HL-60/S4 (cell line): ENCODE measurements at regions not wholly inside any gene's neighbourhood (a gene's known extent, or its start where the extent isn't known, plus 50 kb on each side); places are given as distances from the start of the nearest gene placed in this dataset.
"Not testable (repeated sequence)": the region's sequence is repeated elsewhere in the genome, so short reads cannot be mapped to it uniquely, and the experiment has no call there.

Experiments used
- in situ Hi-C: fragments of 300-500 bp; cut with MboI; formaldehyde crosslinking; loops from 2 replicates; pipeline ENCODE4 v1.14.3; 2022; ENCODE audit warnings: low sequenced_read_pairs

DNA sequence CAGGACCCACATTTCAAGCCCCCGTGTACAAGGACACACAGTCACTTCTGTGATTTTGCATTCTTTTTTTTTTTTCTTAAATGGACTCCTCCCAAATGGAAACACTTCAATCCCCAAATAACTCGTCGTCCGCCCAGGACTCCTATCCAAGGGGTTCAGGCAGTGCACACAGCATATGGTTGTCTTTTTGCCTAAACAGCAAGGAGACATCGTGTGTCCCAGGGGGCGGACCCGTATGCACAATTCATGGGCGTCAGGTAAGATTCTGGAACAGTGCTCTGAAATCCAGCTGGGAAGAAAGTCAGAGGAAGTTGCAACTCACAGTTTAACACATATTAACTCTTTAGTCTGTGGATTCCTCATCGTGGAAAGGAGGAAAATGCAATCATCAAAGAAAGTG, 231.3 kb downstream of the SHOX start:
- in situ Hi-C loops = no loop called here

DNA sequence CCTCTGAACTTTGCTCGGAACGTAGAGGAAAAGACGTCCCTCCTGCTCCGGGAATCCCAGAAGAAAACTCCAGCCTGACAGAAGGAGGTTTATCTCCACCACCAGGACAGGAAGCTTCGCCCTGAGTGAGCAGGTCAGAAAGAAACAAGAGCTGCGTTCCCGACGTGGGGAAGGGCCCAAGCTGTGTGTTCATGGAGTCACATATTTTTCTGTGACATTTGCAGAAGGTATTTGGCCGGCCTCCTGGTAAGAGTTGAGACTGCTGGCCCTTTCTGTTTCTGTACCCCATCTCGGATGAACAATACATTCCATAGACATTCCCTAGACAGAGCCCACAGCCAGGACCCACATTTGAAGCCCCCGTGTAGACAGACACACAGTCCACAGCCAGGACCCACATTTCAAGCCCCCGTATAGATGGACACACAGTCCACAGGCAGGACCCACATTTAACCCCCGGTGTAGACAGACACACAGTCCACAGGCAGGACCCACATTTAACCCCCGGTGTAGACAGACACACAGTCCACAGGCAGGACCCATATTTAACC, 230.8 kb downstream of the SHOX start:
- in situ Hi-C loops = no loop called here

DNA sequence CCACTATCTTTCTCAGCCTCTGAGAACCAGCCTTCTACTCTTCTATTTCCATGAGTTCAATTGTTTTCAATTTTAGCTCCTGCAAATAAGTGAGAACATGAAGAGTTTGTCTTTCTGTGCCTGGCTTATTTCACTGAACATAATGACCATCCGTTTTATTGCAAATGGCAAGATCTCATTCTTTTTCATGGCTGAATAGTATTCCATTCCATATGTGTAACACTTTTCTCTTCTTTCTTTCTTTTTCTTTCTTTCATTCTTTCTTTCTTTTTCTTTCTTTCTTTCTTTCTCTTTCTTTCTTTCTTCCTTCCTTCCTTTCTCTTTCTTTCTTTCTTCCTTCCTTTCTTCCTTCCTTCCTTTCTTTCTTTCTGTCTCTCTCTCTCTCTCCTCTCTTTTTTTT, 228.7 kb downstream of the SHOX start:
- in situ Hi-C loops = no loop called here

DNA sequence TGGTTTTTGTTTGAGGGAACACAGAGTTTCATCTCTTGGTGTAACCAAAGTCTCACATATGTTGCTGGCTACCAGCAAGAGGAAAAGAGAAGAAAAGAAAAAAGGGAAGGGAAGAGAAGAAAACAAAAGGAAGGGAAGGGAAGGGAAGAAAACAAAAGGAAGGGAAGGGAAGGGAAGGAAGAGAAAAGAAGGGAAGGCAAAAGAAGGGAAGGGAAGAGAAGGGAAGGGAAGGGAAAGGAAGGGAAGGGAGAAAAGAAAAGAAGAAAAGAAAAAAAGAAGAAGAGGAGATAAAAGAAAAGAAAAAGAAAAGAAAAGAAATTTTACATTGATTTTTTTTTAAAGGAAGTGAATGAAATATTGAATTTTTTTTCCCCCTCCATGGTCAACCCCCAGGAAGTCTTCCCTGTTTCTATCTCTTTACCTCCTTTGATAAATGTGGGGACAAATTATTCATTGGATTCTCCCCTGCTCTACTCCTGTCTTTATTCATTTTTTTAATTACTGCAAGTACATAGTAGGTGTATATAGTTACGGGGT, 228.0 kb downstream of the SHOX start:
- in situ Hi-C loops = no loop called here

DNA sequence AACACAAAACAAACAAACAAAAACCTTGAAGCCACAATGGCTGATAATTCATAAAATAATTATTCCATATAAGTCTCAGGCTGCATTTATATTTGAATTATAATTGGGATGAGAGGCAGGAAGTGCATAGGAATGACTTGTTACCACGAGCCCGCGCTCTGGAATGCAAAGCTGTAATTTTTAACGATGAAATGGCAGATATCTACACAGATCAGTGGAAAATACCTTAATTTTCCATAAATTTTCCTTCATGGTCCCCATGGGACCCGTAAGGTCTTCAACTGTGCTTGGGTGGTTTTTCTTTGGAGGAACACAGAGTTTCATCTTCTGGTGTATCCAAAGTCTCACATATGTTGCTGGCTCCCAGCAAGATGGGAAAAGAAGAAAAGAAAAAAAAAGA, 226.8 kb downstream of the SHOX start:
- in situ Hi-C loops = no loop called here

DNA sequence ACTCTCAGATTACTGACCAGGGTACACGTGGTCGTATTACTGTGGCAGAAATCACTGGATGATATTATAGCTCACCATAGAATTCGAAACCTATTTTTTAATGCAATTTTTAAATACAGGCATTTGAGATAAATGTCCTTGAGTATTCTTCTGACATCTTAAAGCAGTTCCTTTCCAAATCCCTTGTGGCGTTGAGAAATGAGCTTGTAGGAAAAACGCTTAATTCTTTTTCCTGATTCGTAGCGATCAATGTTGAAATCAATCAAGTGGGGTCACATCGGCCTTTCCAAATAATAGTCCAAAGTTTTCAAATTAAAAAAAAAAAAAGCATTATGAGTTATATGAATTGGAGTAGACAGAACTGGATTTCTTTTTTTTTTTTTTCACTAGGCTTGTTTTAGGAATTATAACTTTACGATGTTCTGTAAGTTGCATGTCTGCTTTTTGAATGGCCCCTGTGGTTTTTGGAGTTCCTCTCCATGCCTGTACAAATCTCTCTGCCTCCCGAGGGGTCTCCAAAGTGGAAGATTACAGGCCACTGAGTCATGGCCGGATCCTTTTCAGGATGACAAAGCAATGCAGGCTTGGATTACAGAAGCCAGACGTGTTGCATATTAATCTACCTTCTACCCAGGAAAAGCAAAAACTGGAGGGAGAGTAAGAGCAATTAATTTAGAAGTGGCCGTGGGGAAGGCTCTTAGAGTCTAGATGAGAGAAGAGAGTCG, 226.1 kb downstream of the SHOX start:
- in situ Hi-C loops = no loop called here

DNA sequence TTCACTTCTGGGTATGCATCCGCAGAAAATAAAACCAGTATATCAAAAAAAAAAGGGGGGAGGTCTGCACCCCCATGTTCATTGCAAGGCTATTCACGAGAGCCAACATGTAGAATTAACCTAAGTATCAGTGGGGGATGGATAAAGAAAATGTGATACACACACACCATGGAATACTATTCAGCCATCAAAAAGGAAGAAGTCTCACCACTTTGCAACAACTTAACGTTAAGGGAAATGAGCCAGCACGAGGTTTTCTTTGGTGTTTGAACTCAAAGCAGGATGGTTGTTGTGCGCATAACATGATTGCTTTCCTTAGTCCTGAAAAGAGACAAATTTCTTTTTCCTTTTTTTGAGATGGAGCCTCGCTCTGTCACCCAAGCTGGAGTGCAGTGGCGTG, 222.7 kb downstream of the SHOX start:
- in situ Hi-C loops = no loop called here

DNA sequence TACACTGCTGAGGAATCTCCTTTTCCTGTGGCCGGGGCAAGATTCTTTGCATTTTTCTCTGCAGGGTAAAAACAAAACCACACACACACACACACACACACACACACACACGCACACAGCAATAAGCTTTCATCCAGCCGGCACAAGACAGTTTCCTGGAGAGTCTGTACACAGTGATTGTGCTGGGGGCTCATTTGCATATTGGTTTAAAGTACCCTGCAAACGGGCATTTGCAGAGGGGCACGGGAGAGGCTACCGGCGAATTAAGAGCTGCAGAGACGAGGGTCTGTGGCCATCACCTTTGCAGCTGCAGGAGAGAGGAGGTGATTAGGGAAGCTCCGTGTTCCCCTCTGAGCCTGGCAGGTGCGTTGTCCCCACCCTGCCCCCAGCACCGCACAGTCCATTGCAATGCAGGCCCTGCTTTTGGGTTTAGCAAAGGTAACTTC, 219.9 kb downstream of the SHOX start:
- in situ Hi-C loops = no loop called here

DNA sequence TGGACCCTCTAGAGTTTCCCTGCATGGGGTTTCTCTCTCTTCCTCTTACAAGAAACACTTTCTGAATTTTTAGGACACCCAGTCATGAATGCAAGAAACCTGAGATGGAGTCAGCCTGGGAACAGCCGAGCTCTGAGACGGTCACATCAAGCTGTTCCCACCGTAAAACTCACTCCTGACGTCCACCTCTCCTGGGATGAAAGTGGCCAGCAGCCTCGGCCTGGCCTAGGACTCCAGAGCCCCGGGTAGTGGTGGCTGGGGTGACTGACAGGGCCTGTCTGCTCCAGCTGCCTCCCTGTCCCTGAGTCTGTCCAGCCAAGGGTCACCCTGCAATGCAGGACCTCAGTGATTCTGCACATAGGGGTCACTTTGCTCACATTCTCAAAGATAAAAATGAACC, 217.8 kb downstream of the SHOX start:
- in situ Hi-C loops = no loop called here

DNA sequence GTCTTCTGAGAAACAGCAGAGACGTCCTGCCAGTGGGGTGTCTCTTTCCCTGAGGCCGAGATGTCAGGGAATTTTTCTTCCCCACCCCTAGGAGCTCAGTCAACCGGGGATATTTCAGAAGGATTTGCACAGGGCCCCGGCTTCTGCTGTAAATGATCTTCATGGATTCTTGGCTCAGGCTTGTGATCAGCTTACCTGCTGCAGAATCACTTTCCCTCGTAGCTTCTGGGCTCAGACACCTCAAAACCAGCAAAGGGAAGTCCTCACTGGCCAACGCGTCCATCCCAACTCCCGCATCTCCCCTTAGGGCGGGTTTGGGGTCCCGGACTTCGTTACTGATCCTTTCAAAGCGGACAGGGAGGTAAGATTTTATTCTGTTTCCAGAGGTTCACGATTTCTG, 212.7 kb downstream of the SHOX start:
- in situ Hi-C loops = no loop called here

DNA sequence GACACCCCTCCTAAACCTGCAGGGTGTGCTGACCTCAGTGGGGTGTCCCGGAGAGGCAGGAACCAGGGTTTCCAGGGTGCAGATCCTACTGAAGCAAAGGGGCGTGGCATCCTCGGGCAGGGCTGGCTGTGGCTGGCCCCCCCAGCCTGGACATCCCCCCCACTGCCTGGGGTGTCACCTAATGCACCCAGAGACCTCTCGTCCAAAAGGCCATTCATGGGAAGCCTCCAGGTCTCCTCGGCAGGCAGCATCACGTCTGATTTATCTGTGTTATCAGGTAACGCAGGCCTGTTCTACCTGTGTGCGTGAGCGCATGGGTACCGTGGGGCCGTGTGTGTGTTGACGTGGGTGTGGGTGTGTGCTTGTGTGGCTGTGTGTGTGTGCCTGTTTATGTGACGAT, 210.0 kb downstream of the SHOX start:
- in situ Hi-C loops = no loop called here

DNA sequence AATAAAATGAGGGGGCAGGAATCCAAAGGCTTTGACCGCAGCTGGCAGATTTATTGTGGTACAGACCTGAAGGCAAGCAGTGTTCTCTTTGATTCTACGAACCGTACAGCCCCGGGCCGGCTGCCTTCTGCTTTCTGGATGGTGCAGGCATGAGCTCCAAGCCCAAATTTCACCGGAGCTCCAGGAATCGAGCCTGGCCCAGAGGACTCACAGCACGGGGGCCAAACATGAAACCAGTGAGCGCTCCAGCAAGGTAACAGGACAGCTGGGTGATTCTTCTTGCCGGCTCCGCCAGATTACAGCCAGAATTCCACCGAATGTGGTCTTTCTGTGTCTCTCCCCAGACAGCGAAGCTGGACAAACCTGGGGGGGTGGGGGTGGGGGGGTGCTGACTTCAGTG, 208.1 kb downstream of the SHOX start:
- in situ Hi-C loops = not testable (repeated sequence)

DNA sequence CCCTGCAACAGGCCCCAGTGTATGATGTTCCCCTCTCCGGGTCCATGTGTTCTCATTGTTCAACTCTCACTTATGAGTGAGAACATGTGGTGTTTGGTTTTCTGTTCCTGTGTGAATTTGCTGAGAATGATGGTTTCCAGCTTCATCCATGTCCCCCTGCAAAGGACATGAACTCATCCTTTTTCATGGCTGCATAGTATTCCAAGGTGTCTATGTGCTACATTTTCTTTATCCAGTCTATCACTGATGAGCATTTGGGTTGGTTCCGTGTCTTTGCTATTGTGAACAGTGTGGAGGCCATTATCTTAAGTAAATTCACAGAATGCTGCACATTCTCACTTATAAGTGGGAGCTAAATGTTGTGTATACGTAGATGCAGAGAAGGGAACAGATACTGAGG, 205.3 kb downstream of the SHOX start:
- in situ Hi-C loops = not testable (repeated sequence)

DNA sequence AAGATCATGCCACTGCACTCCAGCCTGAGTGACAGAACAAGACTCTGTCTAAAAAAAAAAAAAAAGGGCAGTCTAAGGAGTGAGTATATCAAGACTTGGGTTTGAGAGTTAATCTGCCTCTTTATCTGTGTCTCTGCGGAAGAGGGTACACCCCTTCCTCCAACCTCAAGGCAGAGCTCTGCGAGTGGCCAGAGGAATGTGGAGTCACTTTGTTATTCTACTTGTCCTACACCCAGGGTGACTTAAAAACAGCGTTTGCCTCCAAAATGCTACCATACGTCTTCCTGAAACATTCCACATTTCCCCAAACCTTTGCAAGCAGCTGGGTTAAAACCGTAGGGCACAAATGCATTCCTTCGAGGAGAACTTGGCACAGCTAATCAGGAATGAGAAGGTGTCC, 199.9 kb downstream of the SHOX start:
- in situ Hi-C loops = no loop called here

DNA sequence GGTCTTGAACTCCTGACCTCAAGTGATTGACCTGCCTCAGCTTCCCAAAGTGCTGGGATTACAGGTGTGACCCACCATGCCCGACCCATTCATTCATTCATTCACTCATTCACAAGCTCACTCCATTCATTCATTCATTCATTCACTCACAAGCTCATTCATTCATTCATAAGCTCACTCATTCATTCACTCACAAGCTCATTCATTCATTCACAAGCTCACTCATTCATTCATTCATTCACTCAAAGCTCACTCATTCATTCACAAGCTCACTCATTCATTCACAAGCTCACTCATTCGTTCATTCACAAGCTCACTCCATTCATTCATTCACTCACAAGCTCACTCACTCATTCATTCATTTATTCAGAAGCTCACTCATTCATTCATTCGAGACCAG, 198.6 kb downstream of the SHOX start:
- in situ Hi-C loops = no loop called here

DNA sequence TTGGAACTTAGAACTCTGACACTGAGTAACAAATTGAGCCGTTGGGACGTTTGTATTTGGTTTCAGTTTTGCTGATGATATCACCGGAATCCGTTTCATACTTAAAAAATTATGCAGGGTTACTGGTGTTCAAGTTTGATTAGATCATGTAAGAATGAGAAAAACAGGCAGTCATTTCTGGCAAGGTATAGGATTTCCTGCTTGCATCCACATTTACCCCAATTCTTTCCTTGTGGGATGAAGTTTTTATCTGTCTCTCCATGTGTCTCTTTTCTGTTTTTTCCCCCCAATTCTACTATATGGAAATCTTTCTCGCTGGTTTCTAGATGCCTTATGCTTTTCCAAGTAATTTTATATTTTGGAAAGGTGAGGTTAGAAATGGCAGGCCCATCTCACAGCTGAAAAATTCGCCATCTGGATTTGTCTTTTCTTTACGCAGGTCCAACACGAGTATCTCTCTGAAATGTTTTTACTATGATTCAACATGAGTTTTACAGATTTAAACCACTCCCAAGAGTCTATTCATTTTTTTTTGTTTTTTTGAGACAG, 197.9 kb downstream of the SHOX start:
- in situ Hi-C loops = no loop called here

DNA sequence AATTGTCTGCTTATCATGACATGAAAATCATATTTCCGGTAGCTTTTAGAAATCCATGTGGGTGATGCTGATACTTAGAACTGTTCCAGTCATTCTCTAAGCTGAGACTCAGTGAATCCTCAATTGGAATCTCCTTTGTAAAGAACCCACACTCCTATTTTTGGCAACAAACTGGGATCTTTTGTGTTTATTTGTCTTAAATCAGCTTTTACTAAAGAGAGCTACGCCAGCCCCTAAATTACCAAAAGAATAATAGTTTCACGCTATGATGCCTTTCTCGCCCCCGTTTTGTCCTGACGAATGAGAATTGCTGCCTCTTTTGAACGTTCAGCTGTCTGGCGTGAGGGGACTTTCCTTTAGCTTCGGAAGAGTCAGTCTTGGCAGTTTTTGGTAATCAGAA, 195.9 kb downstream of the SHOX start:
- in situ Hi-C loops = no loop called here

DNA sequence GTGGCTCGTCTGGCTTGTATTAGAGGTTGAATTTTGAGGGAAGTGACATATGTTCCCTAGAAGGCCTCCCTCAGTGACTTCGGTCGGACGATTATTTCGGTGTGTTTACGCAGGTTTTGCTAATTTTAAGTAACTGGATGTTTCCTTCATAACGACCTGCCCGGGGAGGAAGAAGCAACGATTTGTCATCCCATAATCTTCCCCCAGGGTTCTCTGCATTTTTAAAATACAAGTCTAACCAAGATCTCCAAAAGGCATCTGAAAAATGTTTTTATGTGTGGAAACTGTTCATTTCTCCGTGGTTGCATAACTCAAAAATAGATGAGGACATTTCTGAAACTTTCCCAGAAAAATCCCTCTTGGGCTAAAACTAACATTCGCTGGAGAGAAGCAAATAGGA, 195.4 kb downstream of the SHOX start:
- in situ Hi-C loops = no loop called here

DNA sequence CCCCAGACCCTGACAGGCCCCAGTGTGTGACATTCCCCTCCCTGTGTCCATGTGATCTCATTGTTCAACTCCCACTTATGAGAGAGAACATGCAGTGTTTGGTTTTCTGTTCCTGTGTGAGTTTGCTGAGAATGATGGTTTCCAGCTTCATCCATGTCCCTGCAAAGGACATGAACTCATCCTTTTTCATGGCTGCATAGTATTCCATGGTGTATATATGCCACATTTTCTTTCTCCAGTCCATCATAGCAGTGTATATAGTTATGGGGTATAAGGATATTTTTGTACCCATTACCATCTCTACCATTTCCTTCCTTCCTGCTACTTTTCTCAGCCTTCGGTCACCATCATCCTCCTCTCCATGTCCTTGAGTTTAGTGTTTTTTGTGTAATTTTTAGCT, 192.5 kb downstream of the SHOX start:
- in situ Hi-C loops = not testable (repeated sequence)

DNA sequence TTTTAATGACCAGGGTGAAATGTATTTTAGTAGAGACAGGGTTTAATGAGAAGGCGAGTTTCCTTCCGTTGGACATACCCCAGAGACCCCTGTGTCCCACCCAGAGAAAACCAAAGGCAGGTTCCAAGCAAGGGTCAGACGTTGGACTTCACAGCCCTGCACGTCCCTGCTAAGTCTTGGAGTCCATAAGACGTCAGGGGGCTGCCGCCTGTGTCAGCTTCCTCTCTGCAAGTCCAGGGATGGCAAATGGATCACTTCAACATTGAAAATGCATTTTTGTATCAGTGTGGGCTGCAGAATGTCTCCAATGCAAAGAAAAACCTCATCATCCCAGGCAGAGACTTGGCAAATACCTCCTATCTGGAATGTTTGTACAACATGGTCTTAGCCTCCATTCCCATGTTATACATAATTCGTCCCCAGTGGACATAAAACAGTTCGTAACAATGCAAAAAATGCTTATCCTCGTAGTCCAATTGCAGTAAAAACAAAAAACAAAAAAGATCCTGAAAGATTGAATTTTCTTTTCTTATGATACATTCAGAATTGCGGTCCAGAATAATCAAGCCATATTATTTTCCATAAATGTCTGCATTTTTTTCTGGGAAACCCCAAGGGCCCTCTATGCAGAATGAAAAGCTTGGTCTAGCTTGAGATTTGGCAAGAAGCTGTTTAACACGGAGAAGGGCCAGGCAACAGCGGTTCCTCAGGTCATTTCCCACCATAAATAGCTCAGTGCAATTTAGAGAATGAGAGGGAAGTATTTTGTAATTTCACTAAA, 190.9 kb downstream of the SHOX start:
- in situ Hi-C loops = no loop called here

DNA sequence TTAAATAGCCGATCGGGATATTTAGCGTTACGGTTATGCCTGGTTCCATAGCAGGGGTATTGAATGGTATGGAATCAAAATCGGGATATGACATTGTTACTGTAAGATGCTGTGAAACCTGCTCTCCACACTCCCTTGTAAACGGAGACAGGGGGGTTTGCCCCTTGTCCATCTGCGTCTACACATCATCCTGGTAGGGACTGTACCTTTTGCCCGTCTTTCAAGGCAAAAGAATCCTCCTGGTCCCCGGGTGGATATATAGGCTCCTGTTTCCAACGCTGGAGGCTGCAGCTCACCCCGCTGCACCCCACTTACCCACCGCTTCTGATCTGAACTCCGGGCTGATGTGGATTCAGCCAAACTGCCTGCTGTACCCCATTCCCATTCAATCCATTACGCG, 189.1 kb downstream of the SHOX start:
- in situ Hi-C loops = no loop called here
